ENCODE measurements at regions not wholly inside any gene's neighbourhood (a gene's known extent, or its start where the extent isn't known, plus 50 kb on each side); places are given as distances from the start of the nearest gene placed in this dataset.

- H4K20me1 ChIP-seq (ENCODE audit: insufficient read depth), result no peaks in the 10 kb centered on the region
- H3K4me3 ChIP-seq (replicated peaks in 1 of 2; ENCODE audit: low read depth in 1 of 2, low read length in 2 of 2), result no peak overlapping the region
- H3K27ac ChIP-seq (ENCODE audit: low read depth, low read length), result no peak overlapping the region
- intact Hi-C loops (cut with micrococcal nuclease), result loop anchor here (5.0 kb wide), 1 partner anchor 110 kb away; no protein-coding TSS in a partner anchor
- ChIA-PET RAD21 (ENCODE audit: low non-redundant PET in 1 of 2, low total read pairs in 2 of 2, uncharacterized antibody in 2 of 2, unreplicated experiment in 2 of 2) (no interaction called here), POLR2A (no interaction called here), CTCF (interaction anchor here (0.7 to 1.0 kb wide), 2 partner anchors 108 kb away, joined by 3 to 4 read pairs; no protein-coding TSS in a partner anchor)
- no peak overlapping the region for H3K4me2 ChIP-seq (ENCODE audit: low read length)
- no peaks in the 10 kb centered on the region for H3K4me1 ChIP-seq (ENCODE audit: control insufficient read depth in 1 of 2, insufficient read depth in 2 of 2, low read length in 2 of 2)
- ATAC-seq, result no peak; the same call in 1 of the 2 replicates
- no peak overlapping the region for H3K9ac ChIP-seq (ENCODE audit: low read length)
- no peak overlapping the region for H2AFZ ChIP-seq (ENCODE audit: low read depth, low read length, poor library complexity, severe bottlenecking)
- no peaks in the 10 kb centered on the region for H3K79me2 ChIP-seq (ENCODE audit: insufficient read depth, low read length)
- H3K9me2 ChIP-seq (ENCODE audit: insufficient read depth), result no peaks in the 10 kb centered on the region
- no peaks in the 10 kb centered on the region for H3K36me3 ChIP-seq (ENCODE audit: control insufficient read depth in 1 of 2, insufficient read depth in 2 of 2, low read length in 2 of 2)
- BruUV-seq (replicated peaks), result no TSS peak
- no peaks in the 10 kb centered on the region for H3K9me3 ChIP-seq (ENCODE audit: control insufficient read depth in 1 of 2, insufficient read depth in 1 of 2, low read depth in 1 of 2, low read length in 2 of 2)
- DNase-seq (ENCODE audit: low read depth, low spot score), result no peak
- H3K27me3 ChIP-seq (ENCODE audit: insufficient read depth, low read length), result no peaks in the 10 kb centered on the region
- peak; percentile 13; the same call in 1 of the 2 replicates for TF ChIP-seq RAD21 (IDR thresholded peaks at IDR 0.05; ENCODE audit: low read depth)
- no peak for TF ChIP-seq JUND (IDR thresholded peaks at IDR 0.05)
- TF ChIP-seq POLR2AphosphoS5 (IDR thresholded peaks at IDR 0.05; ENCODE audit: low read depth, low read length), result no peak
- TF ChIP-seq, protein P1, sequence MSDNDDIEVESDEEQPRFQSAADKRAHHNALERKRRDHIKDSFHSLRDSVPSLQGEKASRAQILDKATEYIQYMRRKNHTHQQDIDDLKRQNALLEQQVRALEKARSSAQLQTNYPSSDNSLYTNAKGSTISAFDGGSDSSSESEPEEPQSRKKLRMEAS (IDR thresholded peaks at IDR 0.05), result no peak
- TF ChIP-seq CBX3 (IDR thresholded peaks at IDR 0.05; ENCODE audit: low read depth), result no peak
- no peak for TF ChIP-seq EZH2 (IDR thresholded peaks at IDR 0.05)
- TF ChIP-seq CTCF (IDR thresholded peaks at IDR 0.05 in 2 of 3, conservative IDR thresholded peaks at IDR 0.05 in 1 of 3; ENCODE audit: borderline replicate concordance in 1 of 3, insufficient read depth in 1 of 3, low read depth in 2 of 3, low read length in 2 of 3), result peak in 2 of 3 experiments; percentile 44 to 47; a peak in 4 of 6 replicates
- peak; percentile 44 for TF ChIP-seq TCF7L2 (IDR thresholded peaks at IDR 0.05; ENCODE audit: borderline replicate concordance, extremely low read depth, insufficient read depth, insufficient read length)
- no peak for TF ChIP-seq SIN3A (IDR thresholded peaks at IDR 0.05; ENCODE audit: low read depth)
Observed at GRCh38 chrX:110992611-110993010, 103.4 kb upstream of the PAK3 start.
